ENCODE measurements at regions not wholly inside any gene's neighbourhood (a gene's known extent, or its start where the extent isn't known, plus 50 kb on each side); places are given as distances from the start of the nearest gene placed in this dataset.

DNA sequence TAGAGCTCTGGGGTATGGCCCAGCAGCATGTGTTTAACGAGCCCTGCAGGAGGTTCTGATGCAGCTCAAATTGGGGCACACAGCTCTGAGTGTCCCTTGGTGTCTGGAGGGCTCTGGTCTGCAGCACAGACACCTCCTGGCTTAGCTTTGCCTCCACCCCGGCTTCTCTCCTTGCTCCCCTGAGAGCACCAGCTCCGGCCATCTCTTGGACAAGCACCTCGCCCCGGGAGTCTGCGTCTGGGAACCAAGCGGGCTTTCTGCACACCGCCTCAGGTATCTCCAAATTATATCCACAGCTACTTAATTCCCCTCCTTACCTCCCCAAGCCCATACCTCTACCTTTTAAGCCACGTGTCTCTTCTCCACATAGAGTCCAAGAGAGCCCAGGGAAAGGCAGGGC lies 83.7 kb upstream of the IRX4 start:
- ChIA-PET POLR2A (no interaction called here), CTCF (interaction anchor here (1.9 kb wide), 1 partner anchor 8 kb away, joined by 5 read pairs; no protein-coding TSS in a partner anchor)
- TF ChIP-seq, protein P1, sequence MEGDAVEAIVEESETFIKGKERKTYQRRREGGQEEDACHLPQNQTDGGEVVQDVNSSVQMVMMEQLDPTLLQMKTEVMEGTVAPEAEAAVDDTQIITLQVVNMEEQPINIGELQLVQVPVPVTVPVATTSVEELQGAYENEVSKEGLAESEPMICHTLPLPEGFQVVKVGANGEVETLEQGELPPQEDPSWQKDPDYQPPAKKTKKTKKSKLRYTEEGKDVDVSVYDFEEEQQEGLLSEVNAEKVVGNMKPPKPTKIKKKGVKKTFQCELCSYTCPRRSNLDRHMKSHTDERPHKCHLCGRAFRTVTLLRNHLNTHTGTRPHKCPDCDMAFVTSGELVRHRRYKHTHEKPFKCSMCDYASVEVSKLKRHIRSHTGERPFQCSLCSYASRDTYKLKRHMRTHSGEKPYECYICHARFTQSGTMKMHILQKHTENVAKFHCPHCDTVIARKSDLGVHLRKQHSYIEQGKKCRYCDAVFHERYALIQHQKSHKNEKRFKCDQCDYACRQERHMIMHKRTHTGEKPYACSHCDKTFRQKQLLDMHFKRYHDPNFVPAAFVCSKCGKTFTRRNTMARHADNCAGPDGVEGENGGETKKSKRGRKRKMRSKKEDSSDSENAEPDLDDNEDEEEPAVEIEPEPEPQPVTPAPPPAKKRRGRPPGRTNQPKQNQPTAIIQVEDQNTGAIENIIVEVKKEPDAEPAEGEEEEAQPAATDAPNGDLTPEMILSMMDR (IDR thresholded peaks at IDR 0.05; ENCODE audit: control extremely low read depth, extremely low read depth, low read depth, missing control alignments) = no peak
- no peak for DNase-seq (ENCODE audit: extremely low spot score)

DNA sequence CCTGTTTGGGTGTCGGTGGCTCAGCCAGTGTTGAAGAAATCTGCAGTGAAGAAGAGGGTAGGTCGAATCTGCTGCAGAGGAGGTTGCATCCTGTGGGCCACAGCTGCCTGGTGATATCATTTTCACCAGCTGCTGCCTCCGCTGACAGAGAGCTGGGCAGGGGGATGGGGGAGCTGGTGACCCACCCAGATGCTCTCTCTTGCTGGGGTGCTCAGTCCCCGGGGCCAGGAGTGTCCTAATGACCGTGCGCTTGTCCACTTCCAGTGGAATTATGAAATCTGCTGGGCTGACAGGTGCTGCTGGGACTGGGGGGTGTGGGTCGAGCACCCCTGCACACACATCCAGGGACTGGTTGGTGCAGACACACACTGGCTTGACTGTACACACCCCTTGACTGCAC lies 83.2 kb upstream of the IRX4 start:
- ChIA-PET CTCF (interaction anchor here (1.0 to 1.9 kb wide), 2 partner anchors 9 to 1297 kb away, joined by 4 to 5 read pairs; no protein-coding TSS in a partner anchor), POLR2A (no interaction called here)
- TF ChIP-seq, protein P1 (IDR thresholded peaks at IDR 0.05; ENCODE audit: control extremely low read depth, extremely low read depth, low read depth, missing control alignments) = no peak
- no peak for DNase-seq (ENCODE audit: extremely low spot score)

DNA sequence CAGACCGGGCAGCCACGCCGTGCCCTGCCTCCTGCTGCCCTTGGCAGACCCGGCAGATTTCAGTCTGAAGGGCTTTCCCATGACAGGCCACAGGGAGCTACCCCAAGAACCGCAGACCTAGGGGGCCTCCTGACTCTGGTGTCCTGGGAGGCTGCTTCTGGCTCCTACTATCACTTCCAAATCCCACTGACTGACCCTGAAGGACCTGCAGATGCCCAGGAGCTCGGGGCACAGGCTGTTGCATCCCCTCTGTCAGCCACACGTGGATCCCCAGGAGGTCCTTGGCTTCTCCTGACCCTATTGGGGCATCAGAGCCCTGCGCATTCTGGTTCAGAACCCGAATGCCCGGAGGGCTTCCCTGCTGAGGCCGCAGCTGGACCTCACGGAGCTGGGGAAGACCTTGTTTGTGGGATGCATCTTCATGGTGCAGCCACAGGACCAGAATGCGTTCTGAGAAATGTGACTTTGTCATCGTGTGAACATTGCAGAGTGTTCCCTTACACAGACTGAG lies 81.3 kb upstream of the IRX4 start:
- TF ChIP-seq, protein P1 (IDR thresholded peaks at IDR 0.05; ENCODE audit: control extremely low read depth, extremely low read depth, low read depth, missing control alignments) = no peak
- DNase-seq (ENCODE audit: extremely low spot score) = no peak
- ChIA-PET CTCF (no interaction called here), POLR2A (no interaction called here)

DNA sequence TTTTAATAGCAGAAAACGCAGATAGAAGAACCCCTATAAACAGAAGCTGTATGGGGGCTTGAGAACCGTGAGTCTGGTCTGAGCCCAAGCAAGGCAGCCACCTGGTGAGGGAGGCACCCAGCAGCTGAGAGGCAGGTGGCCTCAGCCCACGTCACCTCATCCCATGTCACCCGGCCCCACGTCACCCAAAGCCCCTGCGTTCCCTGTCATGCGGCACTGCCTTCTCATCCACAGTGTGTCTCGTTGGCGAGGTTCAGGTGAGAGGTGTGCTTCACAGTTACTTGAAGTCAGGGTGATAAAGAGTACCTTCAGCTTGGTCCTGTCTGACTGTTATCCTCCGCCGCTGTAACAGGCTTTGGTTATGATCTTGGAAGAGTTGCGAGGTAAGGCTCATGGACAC lies 80.6 kb upstream of the IRX4 start:
- DNase-seq (ENCODE audit: extremely low spot score) = no peak
- ChIA-PET POLR2A (no interaction called here), CTCF (no interaction called here)
- TF ChIP-seq, protein P1 (IDR thresholded peaks at IDR 0.05; ENCODE audit: control extremely low read depth, extremely low read depth, low read depth, missing control alignments) = no peak

DNA sequence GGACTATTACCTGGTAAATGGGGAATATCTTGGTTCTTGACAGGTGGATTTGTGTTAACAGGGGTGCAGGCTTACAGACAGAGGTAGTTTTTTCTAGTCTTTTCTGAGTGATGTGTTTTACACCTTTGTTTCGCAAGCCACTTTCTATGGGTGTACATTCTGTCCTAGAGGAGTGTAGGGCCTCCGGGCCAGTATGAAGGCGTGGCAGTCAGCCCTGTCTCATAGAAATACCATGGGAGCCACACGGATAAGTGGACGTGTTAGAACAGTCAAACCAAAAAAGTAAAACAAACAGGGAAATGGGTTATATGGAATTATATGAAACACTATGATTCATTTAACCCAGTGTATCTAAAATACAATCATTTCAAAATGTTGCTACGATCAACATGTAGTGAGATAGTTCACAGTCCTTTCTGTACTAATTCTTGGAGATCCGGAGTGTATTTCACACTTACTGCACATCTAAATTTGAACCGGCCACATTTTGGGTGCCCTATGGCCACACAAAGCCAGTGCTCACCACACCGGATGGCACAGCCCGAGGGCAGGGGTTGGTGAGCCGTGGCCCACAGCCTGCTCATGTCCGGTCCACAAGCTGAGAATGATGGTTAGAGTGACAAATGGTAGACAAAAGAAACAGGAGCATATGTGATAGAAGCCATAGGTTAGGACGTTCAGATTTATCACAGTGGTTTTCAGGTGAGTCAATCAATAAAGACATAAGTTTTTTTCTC lies 80.1 kb upstream of the IRX4 start:
- no peak for DNase-seq (ENCODE audit: extremely low spot score)
- CTCF ChIA-PET = no interaction called here
- TF ChIP-seq, protein P1 (IDR thresholded peaks at IDR 0.05; ENCODE audit: control extremely low read depth, extremely low read depth, low read depth, missing control alignments) = no peak
- POLR2A ChIA-PET = no interaction called here

DNA sequence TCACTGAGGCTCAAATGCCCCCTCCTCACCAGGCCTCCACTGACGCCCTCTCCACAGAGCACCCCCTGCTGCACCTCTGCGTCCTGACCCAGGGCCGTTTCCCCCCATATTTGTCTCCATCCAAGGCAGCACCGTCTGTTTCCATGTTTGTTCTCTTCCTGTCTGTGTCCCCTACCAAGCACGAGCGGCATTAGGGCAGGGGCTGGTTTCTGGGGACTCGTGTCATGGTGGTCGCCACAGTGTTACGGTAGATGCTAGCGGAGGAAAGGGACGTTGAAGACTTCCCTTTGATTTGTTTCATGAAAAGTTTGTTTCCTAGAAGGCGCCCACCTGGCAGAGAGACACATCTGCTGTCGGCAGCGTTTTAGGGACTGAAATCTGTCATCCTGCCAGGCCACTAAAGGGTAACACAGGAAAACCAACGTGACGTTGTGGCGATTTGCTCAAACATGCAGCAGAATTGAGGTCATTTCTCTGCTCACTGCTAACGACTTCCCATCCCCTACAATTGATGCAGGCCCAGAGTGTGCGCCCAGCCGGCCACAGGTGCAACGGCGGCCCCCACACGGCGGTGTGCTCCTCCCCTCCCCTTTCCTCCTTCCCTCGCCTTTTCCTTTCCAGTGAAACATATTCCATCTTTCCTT lies 79.3 kb upstream of the IRX4 start:
- ChIA-PET POLR2A (no interaction called here), CTCF (no interaction called here)
- DNase-seq (ENCODE audit: extremely low spot score) = no peak
- TF ChIP-seq, protein P1 (IDR thresholded peaks at IDR 0.05; ENCODE audit: control extremely low read depth, extremely low read depth, low read depth, missing control alignments) = no peak
